Right atrium auricular region (tissue), 2 donors: ENCODE measurements at regions not wholly inside any gene's neighbourhood (a gene's known extent, or its start where the extent isn't known, plus 50 kb on each side); places are given as distances from the start of the nearest gene placed in this dataset.

Experiments
- DNase-seq: peaks from one replicate; pipeline ENCODE4 v3.0.0-alpha.2; 2019; ENCODE audit warnings: low spot score
- H3K27ac ChIP-seq, 2 donors: fragments of 200-600 bp; sonication (generic); 1 replicate in 1 of 2; 2 replicates in 1 of 2; pipeline ENCODE4 v1.5.1; 2016 to 2019
- H3K27me3 ChIP-seq, 2 donors: fragments of 200-600 bp; sonication (generic); one replicate each; pipeline versions ENCODE4 v1.5.1 to v1.6.0; 2017 to 2019
- H3K36me3 ChIP-seq: fragments of 200-600 bp; sonication (generic); one replicate; pipeline ENCODE4 v1.5.1; 2016
- H3K4me1 ChIP-seq, 2 donors: fragments of 200-600 bp; sonication (generic); one replicate each; pipeline versions ENCODE4 v1.5.1 to v1.6.0; 2017 to 2019
- H3K4me3 ChIP-seq, 2 donors: fragments of 200-600 bp; sonication (generic); 1 replicate in 1 of 2; 2 replicates in 1 of 2; pipeline ENCODE4 v1.5.1; 2017 to 2019; ENCODE audit warnings: mild to moderate bottlenecking in 1 of 2, moderate library complexity in 1 of 2
- H3K9me3 ChIP-seq, 2 donors: fragments of 200-600 bp; sonication (generic); one replicate each; pipeline ENCODE4 v1.5.1; 2019
- TF ChIP-seq, protein P1 (sequence below), 2 donors: fragments of 200-600 bp; sonication (generic); IDR thresholded peaks; one replicate each; pipeline ENCODE4 v1.5.1; 2019; ENCODE audit warnings: antibody characterized with exemption in 2 of 2

- no peaks in the 10 kb centered on the region for H3K27me3 ChIP-seq
- H3K27ac ChIP-seq = no peak overlapping the region
- H3K4me1 ChIP-seq = no peaks in the 10 kb centered on the region
- TF ChIP-seq, protein P1, sequence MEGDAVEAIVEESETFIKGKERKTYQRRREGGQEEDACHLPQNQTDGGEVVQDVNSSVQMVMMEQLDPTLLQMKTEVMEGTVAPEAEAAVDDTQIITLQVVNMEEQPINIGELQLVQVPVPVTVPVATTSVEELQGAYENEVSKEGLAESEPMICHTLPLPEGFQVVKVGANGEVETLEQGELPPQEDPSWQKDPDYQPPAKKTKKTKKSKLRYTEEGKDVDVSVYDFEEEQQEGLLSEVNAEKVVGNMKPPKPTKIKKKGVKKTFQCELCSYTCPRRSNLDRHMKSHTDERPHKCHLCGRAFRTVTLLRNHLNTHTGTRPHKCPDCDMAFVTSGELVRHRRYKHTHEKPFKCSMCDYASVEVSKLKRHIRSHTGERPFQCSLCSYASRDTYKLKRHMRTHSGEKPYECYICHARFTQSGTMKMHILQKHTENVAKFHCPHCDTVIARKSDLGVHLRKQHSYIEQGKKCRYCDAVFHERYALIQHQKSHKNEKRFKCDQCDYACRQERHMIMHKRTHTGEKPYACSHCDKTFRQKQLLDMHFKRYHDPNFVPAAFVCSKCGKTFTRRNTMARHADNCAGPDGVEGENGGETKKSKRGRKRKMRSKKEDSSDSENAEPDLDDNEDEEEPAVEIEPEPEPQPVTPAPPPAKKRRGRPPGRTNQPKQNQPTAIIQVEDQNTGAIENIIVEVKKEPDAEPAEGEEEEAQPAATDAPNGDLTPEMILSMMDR (IDR thresholded peaks at IDR 0.05) = no peak
- no peaks in the 10 kb centered on the region for H3K36me3 ChIP-seq
- no peak for DNase-seq
- H3K9me3 ChIP-seq = no peaks in the 10 kb centered on the region
- H3K4me3 ChIP-seq = no peak overlapping the region
Observed at GRCh38 chr1:230506451-230506850, 80.3 kb upstream of the PGBD5 start.

DNA sequence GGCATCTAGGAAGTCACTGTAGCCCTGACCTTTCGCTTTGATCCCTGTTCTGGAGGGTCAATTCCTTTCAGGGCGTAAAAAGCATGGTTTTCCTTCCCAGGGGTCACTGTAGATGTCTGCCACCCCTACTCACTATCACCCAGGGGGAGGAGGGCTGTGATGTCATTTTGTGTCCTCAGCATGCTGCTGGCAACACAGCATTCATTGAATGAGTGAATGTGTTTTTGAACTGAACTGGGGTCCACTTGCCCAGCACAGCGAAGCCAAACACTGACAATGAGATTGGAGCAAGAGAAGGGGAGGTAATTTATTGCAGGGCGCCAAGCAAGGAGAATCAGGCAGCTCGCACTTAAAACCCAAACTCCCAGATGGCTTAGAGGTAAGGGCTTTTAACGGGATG is 78.2 kb upstream of the PGBD5 start:
- no peaks in the 10 kb centered on the region for H3K27me3 ChIP-seq
- no peak for DNase-seq
- H3K27ac ChIP-seq = no peak overlapping the region
- TF ChIP-seq, protein P1 (IDR thresholded peaks at IDR 0.05) = no peak
- H3K36me3 ChIP-seq = no peaks in the 10 kb centered on the region
- H3K4me1 ChIP-seq = no peaks in the 10 kb centered on the region
- H3K4me3 ChIP-seq = no peak overlapping the region
- H3K9me3 ChIP-seq = no peaks in the 10 kb centered on the region

DNA sequence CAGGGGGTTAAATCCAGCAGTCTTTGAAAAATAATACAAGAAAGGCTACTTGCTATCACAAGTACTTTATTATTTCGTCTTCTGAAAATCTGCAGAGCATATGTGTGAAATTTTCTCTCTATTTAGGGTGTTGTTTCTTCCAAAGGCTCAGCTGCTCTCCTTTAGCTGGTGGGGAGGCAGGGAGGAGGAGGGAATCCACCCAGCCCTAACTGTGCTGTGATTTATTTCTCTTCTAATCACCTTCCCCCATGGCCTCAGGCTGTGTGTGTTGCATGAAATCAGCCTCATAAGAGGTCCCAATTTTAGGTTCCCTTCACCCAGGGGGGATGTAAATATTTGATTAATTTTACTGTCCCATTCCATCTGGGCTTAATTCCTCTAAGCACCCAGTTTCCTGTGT is 77.6 kb upstream of the PGBD5 start:
- H3K9me3 ChIP-seq = no peaks in the 10 kb centered on the region
- TF ChIP-seq, protein P1 (IDR thresholded peaks at IDR 0.05) = no peak
- no peak for DNase-seq
- no peaks in the 10 kb centered on the region for H3K27me3 ChIP-seq
- no peak overlapping the region for H3K4me3 ChIP-seq
- H3K4me1 ChIP-seq = no peaks in the 10 kb centered on the region
- no peak overlapping the region for H3K27ac ChIP-seq
- no peaks in the 10 kb centered on the region for H3K36me3 ChIP-seq

GRCh38 chr1:230502996-230503395 is 76.9 kb upstream of the PGBD5 start:
- Histone ChIP-seq H3K36me3 (no peaks in the 10 kb centered on the region), H3K27me3 (no peaks in the 10 kb centered on the region), H3K4me1 (no peaks in the 10 kb centered on the region), H3K9me3 (no peaks in the 10 kb centered on the region), H3K4me3 (no peak overlapping the region), H3K27ac (no peak overlapping the region)
- TF ChIP-seq, protein P1 (IDR thresholded peaks at IDR 0.05) = no peak
- no peak for DNase-seq

DNA sequence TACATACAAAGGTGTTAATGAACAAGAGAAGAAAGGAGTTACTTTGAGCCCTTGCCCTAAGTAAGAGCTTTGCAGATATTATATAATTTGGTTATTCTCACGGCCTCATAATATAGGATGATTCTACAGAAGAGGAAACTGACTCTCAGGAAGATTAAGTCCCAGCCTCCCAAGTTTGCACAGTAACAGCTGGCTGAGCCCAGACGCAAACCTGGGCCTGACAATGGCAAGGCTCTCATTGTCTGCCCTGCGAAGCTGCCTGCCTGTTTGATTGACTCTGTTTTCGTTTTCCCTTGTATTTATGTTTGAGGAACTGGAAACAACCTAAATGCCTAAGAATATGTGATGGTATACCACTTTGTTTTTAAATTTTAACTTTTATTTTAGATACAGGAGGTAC is 76.2 kb upstream of the PGBD5 start:
- TF ChIP-seq, protein P1 (IDR thresholded peaks at IDR 0.05) = no peak
- Histone ChIP-seq H3K4me1 (no peaks in the 10 kb centered on the region), H3K36me3 (no peaks in the 10 kb centered on the region), H3K27me3 (no peaks in the 10 kb centered on the region), H3K27ac (no peak overlapping the region), H3K4me3 (no peak overlapping the region), H3K9me3 (no peaks in the 10 kb centered on the region)
- DNase-seq = no peak

- Histone ChIP-seq H3K4me1 (no peaks in the 10 kb centered on the region), H3K4me3 (no peak overlapping the region), H3K27ac (no peak overlapping the region), H3K27me3 (no peaks in the 10 kb centered on the region), H3K9me3 (no peaks in the 10 kb centered on the region), H3K36me3 (no peaks in the 10 kb centered on the region)
- TF ChIP-seq, protein P1 (IDR thresholded peaks at IDR 0.05) = no peak
- no peak for DNase-seq
Observed at GRCh38 chr1:230501849-230502248, 75.7 kb upstream of the PGBD5 start.
